NB4 (cell line): ENCODE measurements at regions not wholly inside any gene's neighbourhood (a gene's known extent, or its start where the extent isn't known, plus 50 kb on each side); places are given as distances from the start of the nearest gene placed in this dataset.

ENCODE experiments used
- TF ChIP-seq, protein P1 (sequence below): IDR thresholded peaks from one replicate; pipeline ENCODE4 v1.5.1; 2012; ENCODE audit warnings: low read depth, low read length
- TF ChIP-seq, protein P2 (sequence below): IDR thresholded peaks from 2 replicates; pipeline ENCODE4 v1.6.1; 2011; ENCODE audit warnings: low read depth, low read length

DNA sequence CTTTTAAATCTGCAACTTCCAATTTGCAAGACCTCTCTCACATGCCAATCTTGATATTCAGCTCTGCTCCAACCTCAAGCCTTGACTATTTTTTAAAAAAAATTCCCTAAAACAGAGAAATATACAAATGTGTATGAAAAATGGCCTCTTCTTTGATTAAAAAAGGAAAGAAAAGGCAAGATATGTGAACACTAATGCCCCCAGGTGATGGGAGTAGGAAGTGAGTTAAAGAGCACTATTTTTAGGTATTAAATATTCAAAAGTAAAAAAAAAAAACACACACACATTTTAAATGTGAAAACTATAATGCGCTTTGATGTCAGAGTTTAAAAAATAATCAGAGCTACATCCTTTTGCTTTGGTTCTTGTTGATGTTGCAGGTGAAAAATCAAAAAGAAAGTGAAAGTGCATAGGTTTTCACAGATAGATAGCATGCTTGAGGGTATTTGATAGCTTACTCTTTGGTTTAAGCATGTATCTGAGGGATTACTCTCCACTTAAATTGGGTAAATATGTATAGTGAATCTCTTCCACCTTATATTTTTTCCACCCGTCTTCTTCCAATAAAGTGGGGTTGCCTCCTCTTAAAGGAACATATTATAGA lies 406.0 kb upstream of the POU3F3 start:
- TF ChIP-seq, protein P1, sequence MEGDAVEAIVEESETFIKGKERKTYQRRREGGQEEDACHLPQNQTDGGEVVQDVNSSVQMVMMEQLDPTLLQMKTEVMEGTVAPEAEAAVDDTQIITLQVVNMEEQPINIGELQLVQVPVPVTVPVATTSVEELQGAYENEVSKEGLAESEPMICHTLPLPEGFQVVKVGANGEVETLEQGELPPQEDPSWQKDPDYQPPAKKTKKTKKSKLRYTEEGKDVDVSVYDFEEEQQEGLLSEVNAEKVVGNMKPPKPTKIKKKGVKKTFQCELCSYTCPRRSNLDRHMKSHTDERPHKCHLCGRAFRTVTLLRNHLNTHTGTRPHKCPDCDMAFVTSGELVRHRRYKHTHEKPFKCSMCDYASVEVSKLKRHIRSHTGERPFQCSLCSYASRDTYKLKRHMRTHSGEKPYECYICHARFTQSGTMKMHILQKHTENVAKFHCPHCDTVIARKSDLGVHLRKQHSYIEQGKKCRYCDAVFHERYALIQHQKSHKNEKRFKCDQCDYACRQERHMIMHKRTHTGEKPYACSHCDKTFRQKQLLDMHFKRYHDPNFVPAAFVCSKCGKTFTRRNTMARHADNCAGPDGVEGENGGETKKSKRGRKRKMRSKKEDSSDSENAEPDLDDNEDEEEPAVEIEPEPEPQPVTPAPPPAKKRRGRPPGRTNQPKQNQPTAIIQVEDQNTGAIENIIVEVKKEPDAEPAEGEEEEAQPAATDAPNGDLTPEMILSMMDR, result no peak
- TF ChIP-seq, protein P2, sequence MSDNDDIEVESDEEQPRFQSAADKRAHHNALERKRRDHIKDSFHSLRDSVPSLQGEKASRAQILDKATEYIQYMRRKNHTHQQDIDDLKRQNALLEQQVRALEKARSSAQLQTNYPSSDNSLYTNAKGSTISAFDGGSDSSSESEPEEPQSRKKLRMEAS, result no peak
